SH-SY5Y (cell line): ENCODE measurements at regions not wholly inside any gene's neighbourhood (a gene's known extent, or its start where the extent isn't known, plus 50 kb on each side); places are given as distances from the start of the nearest gene placed in this dataset.

ENCODE experiments used
- GATA2 ChIP-seq: IDR thresholded peaks from 2 replicates; pipeline ENCODE4 v1.6.1; 2011; ENCODE audit warnings: mild to moderate bottlenecking, low read depth, low read length
- GATA3 ChIP-seq: IDR thresholded peaks from 2 replicates; pipeline ENCODE4 v1.6.1; 2011; ENCODE audit warnings: low read depth, mild to moderate bottlenecking, low read length, moderate library complexity

DNA sequence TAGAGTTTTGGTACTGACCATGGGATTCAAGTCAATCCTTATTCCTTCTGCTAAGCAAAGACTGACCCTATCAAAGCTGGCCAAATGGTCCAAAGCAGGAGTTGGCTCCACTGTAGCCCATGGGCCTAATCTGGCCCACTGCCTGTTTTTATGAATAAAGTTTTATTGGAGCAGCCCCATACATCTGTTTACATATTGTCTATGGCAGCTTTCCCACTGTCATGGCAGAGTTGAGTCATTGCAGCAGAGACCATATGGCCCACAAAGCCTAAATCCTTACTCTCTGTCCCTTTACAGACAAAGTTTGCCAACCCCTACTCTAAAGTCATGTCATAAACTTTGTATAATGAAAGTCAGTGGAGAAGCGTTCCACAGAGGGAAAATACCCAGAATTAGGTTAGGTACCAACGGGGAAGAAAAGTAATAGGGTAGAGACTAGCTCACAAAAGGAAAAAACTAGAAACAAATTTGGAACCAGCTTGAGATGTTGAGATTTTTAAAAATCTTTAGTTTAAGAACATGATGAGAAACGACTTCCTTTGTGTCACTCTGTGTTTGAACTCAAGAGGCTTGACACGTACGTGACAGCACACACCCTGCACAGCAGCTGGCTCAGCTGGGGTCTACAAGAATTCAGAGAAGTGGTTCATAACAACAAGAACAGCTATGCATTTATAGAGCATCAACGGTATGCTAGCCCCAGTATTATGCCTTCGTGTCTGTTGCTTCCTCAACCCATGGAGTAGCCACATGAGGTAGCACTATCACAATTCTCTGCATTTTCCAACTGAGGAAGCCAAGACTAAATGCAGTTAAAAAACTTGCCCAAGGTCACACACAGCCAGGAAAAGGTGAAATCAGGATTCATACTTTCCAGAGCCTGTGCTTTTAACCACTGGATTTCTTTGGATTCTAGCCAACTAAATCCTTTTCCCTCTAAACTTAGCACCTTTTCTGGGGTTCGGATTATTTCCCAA, 198.9 kb upstream of the WWC1 start:
- no peak for TF ChIP-seq GATA2
- no peak for TF ChIP-seq GATA3
